ENCODE measurements at regions not wholly inside any gene's neighbourhood (a gene's known extent, or its start where the extent isn't known, plus 50 kb on each side); places are given as distances from the start of the nearest gene placed in this dataset.
"Not testable (repeated sequence)": the region's sequence is repeated elsewhere in the genome, so short reads cannot be mapped to it uniquely, and the experiment has no call there.

- no peak for DNase-seq
These were observed 289.3 kb upstream of the CDH2 start for GRCh38 chr18:28466204-28466603.

- no peak for DNase-seq
These were observed 282.7 kb upstream of the CDH2 start for GRCh38 chr18:28459587-28459986.

GRCh38 chr18:28458751-28459150 lies 281.8 kb upstream of the CDH2 start:
- DNase-seq, result no peak

- no peak for DNase-seq
These were observed 280.9 kb upstream of the CDH2 start for GRCh38 chr18:28457784-28458183.

- DNase-seq, result no peak
These were observed 279.0 kb upstream of the CDH2 start for GRCh38 chr18:28455971-28456370.

- no peak for DNase-seq
These were observed 262.9 kb upstream of the CDH2 start for GRCh38 chr18:28439870-28440269.

GRCh38 chr18:28438381-28438780 lies 261.5 kb upstream of the CDH2 start:
- DNase-seq, result no peak

GRCh38 chr18:28432339-28432738 lies 255.4 kb upstream of the CDH2 start:
- no peak for DNase-seq

GRCh38 chr18:28425886-28426285 lies 249.0 kb upstream of the CDH2 start:
- no peak for DNase-seq

GRCh38 chr18:28422577-28422976 lies 245.6 kb upstream of the CDH2 start:
- DNase-seq, result no peak

GRCh38 chr18:28421950-28422349 lies 245.0 kb upstream of the CDH2 start:
- not testable (repeated sequence) for DNase-seq

- DNase-seq, result no peak
These were observed 235.6 kb upstream of the CDH2 start for GRCh38 chr18:28412521-28412920.

- DNase-seq, result no peak
These were observed 234.9 kb upstream of the CDH2 start for GRCh38 chr18:28411806-28412205.

- DNase-seq, result no peak
These were observed 232.9 kb upstream of the CDH2 start for GRCh38 chr18:28409811-28410210.

- DNase-seq, result no peak
These were observed 231.6 kb upstream of the CDH2 start for GRCh38 chr18:28408528-28408927.

GRCh38 chr18:28407681-28408080 lies 230.8 kb upstream of the CDH2 start:
- no peak for DNase-seq

- DNase-seq, result no peak
These were observed 229.6 kb upstream of the CDH2 start for GRCh38 chr18:28406533-28406932.

GRCh38 chr18:28404694-28405093 lies 227.8 kb upstream of the CDH2 start:
- no peak for DNase-seq

GRCh38 chr18:28399781-28400362 lies 222.9 kb upstream of the CDH2 start:
- no peak for DNase-seq

GRCh38 chr18:28398471-28398870 lies 221.5 kb upstream of the CDH2 start:
- DNase-seq, result no peak

- DNase-seq, result no peak
These were observed 213.1 kb upstream of the CDH2 start for GRCh38 chr18:28390022-28390421.

GRCh38 chr18:28382215-28382879 lies 205.4 kb upstream of the CDH2 start:
- no peak for DNase-seq

- DNase-seq, result no peak
These were observed 195.3 kb upstream of the CDH2 start for GRCh38 chr18:28372186-28372585.

- DNase-seq, result no peak
These were observed 189.7 kb upstream of the CDH2 start for GRCh38 chr18:28366676-28367075.

GRCh38 chr18:28365411-28365831 lies 188.5 kb upstream of the CDH2 start:
- no peak for DNase-seq

Measured in occipital lobe (tissue), 1 donor.